GM21390 (cell line): ENCODE measurements at regions not wholly inside any gene's neighbourhood (a gene's known extent, or its start where the extent isn't known, plus 50 kb on each side); places are given as distances from the start of the nearest gene placed in this dataset.
A peak's percentile ranks its signal among the peaks of the same experiment; 100 is the strongest.

Experiments
- ATAC-seq: cut with Tn5 transposase; IDR thresholded peaks from one replicate; pipeline ENCODE4 v1.9.1; 2021; ENCODE audit not compliant: unreplicated experiment

DNA sequence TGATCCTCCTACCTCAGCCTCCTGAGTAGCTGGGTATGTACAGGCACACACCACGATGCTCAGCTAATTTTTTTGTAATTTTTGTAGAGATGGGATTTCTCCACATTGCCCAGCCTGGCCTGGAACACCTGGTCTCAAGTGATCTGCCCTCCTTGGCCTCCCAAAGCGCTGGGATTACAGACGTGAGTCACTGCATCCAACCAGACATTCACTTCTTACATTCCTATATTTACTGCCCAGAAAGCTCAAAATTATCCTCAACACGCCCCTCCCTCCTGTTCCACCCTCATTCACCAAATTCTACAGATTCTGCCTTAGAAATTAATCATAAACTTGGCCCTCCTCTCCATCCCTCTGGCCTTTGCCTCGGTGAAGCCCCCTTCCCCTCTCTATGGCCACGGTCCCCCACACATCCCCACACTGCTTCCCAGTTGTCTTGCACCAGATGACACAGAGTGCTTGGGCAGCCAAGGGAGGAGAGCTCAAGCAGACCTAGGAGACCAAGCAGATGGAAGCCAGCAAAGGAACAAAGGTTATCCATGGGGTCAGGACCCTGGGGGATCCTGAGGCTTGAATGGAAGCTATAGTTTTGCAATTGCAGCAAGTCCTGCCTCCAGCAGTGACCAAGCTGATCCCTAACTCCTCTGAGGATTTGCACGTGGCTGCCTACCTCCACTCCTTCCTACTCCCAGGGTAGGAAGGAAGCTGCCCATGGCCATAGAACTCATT is 213.2 kb upstream of the FOXN3 start:
- no peak for ATAC-seq

GRCh38 chr14:89629383-89629782 is 212.3 kb upstream of the FOXN3 start:
- no peak for ATAC-seq

DNA sequence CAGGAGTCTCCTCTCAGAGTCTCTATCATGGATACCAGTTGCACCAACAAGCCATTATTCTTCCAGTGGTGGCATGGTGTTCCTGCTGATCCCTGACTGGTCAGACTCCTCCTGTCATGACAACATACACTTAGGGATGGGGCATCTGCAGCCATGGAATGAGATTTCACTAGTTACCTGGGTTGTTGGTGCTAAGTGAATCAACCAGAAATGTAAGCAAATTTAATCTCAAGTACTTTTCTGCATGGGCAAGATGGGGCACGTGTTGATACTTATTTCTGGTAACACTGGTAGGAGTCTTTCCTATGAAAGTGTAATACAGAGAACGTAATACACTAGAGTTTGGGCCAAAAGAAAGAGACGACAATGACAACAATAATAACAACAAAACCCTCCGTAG is 211.5 kb upstream of the FOXN3 start:
- ATAC-seq, result no peak

DNA sequence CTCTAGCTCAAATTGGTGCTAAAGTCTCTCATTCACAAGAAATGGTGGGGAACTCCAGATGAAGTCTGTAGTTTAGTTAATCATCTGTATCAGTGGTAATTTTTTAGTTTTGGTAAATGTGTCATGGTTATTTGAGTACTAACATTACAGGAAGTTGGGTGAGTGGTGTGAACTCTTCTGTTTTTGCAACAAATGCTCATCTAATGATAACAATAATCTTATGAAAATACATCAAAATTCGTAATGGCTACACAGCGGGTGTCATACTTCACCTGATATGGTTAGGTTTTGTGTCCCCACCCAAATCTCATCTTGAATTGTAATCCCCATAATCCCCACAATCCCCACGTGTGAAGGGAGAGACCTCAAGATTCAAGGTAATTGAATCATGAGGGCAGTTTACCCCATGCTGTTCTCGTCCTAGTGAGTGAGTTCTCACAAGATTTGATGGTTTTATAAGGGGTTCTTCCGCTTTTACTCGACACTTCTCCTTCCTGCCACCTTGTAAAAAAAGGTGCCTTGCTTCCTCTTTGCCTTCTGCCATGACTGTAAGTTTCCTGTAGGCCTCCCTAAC is 209.3 kb upstream of the FOXN3 start:
- ATAC-seq, result no peak

- no peak for ATAC-seq
Measured at GRCh38 chr14:89625731-89626232, 208.7 kb upstream of the FOXN3 start.

- ATAC-seq, result no peak
Measured at GRCh38 chr14:89625244-89625713, 208.2 kb upstream of the FOXN3 start.

GRCh38 chr14:89624500-89625156 is 207.6 kb upstream of the FOXN3 start:
- ATAC-seq, result no peak

DNA sequence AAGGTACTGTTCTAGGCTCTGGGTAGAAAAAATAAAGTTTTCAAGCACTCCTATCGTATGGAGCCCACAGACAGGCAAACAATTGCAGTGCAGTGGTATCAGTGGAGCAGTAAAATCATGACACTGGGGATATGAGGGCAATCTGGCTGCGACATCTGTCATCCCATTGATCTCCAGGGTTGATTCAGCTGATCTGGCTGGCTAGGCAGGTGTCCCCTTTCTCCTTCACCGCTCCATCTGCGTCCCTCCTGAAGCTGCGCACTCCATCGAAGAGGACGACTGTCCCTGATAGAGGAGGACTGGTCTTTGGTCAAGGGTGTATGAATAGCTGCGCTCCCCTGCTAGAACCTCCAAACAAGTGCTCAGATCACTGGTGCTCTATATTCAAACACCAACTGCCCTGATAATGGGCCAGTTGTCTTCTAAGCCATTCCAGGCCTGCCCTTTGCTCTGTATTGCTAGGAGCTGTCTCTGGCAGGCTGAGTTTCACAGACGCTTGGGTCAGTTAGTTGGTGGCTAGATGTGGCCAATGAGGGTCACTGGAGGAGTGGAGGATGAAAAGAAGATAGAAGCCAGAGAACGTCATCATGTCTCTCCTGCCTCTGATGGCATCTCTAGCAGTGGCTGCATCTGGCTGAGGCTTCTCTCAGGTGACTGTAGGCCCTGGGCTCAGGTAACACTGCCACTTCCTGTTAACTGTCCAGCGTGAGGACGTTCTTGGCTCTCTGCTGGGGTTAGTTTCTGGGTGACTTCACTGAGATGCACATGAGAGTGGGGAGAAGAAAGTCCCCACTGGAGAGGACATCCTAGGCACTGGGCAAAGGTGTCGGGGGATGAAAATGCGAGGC is 205.0 kb upstream of the FOXN3 start:
- no peak for ATAC-seq

DNA sequence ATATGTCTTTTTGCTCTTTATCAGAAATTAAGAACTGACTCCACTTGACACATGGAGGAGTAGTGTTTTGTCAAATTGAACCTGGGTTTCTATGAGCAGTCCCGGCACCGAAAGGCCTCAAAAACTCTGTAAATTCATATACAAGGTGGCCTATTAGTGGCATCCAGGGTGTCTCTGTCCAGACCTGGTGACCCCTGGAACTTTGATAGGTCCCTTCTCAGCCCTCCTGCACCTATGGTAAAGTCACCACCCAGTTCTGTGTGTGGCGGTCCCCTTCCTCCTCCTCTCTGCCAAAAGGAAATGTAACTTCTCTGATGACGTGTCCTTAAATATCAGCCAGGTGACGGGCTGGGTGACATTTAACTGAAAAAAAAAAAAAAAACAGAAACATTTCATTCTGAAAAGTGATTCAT is 204.0 kb upstream of the FOXN3 start:
- ATAC-seq, result no peak

DNA sequence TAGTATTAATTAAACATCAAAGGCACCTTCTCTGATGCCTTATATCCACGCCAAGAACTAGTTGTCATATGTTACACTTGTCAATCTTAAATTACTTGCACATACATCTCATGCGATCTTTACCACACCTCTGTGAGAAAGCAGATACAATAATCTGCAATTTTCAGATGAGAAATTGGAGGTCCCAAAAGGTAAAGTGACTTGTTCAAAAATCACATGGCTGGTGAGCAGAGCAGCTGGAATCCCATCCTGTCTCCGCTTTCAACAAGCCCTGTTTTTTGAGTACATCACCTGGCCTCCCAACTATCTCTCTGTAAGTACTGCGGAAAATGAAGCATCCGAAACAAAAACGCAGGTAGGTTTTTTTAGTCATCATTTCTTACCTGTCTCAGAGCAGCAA is 203.4 kb upstream of the FOXN3 start:
- no peak for ATAC-seq

- no peak for ATAC-seq
Measured at GRCh38 chr14:89619596-89619995, 202.6 kb upstream of the FOXN3 start.

- peak; percentile 51 for ATAC-seq
Measured at GRCh38 chr14:89618811-89619551, 201.9 kb upstream of the FOXN3 start.

GRCh38 chr14:89618330-89618708 is 201.3 kb upstream of the FOXN3 start:
- no peak for ATAC-seq

- ATAC-seq, result peak; percentile 18
Measured at GRCh38 chr14:89617481-89618329, 200.7 kb upstream of the FOXN3 start.

- peak; percentile 48 for ATAC-seq
Measured at GRCh38 chr14:89616852-89617341, 199.9 kb upstream of the FOXN3 start.

- ATAC-seq, result peak; percentile 0
Measured at GRCh38 chr14:89616425-89616824, 199.4 kb upstream of the FOXN3 start.

- ATAC-seq, result no peak
Measured at GRCh38 chr14:89615421-89615820, 198.4 kb upstream of the FOXN3 start.

GRCh38 chr14:89614009-89614691 is 197.1 kb upstream of the FOXN3 start:
- ATAC-seq, result no peak
